ENCODE measurements at regions not wholly inside any gene's neighbourhood (a gene's known extent, or its start where the extent isn't known, plus 50 kb on each side); places are given as distances from the start of the nearest gene placed in this dataset.
A peak's percentile ranks its signal among the peaks of the same experiment; 100 is the strongest.

DNA sequence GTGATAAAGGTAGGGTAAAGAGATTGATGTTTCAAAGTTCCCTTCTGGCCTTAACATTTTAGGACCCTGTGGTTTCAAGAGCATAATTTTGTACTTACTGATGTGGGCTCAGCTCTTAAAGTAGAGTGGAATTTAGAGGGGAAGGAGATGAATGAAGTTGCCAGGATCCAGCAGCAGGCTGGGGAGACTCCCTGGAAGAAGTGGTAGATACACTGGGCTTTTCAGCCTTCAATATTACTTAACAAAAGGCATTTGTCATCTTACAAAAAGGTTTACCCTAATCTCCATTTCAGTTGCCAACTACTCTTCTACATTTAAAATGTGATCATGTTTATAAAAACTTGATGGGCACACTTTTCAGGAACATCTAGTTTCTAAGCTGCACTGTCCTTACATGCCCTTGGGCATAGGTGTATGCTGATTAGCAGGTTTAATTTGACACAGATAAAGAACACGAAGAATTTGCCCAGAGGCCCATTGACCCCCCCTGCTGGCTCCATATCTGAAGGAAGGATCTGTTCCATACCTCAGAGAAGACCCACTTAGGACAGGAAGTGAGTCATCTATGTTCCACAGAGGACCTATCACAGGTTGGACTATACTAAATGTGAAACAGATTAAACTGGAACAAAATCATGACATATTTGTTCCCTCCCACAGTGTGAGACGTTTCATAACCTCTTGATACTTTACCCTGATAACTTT lies 93.0 kb upstream of the LPP start:
- peak; percentile 35 to 52 for DNase-seq (ENCODE audit: low read depth in 2 of 2)

DNA sequence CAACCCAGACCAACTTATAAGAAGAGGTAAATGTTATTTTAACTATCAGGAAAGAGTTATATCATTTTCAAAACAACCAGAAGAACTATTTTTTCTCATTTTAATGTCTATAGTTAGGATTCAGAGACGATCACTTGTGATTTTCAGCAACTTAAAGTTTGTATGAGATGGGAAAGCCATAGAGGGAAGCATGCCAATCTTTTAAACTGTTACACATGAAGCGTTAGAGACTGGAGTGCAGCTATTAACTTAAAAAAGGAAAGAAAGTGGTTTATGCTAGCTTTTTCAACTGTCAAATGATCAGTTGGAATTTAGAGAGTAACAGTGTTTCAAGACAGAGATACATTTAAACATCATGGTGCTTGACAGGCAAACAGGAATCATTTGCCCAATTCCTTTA lies 91.7 kb upstream of the LPP start:
- no peak for DNase-seq (ENCODE audit: low read depth in 2 of 2)

- DNase-seq (ENCODE audit: low read depth in 2 of 2) = no peak
Measured at GRCh38 chr3:188064831-188065493, 89.0 kb upstream of the LPP start.

- DNase-seq (ENCODE audit: low read depth in 2 of 2) = no peak
Measured at GRCh38 chr3:188066141-188066540, 87.8 kb upstream of the LPP start.

DNA sequence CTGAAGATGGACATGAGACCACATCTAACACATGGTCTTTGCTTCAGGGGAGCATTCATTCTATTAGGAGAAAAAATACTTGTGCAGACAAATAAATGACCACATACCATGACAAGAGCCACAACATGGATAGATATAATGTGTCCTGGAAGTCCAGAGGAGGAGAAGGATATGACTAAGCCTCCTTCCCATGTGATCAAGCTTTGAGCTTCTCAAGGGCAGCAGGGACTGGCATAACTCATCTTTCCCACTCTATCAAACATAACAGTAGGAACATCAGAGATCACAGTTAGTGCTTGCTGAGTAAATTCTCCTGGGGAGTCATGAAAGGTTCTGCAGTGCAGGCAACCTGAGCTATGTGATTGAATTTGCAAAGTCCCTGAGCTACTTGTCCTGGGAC lies 86.0 kb upstream of the LPP start:
- no peak for DNase-seq (ENCODE audit: low read depth in 2 of 2)

DNA sequence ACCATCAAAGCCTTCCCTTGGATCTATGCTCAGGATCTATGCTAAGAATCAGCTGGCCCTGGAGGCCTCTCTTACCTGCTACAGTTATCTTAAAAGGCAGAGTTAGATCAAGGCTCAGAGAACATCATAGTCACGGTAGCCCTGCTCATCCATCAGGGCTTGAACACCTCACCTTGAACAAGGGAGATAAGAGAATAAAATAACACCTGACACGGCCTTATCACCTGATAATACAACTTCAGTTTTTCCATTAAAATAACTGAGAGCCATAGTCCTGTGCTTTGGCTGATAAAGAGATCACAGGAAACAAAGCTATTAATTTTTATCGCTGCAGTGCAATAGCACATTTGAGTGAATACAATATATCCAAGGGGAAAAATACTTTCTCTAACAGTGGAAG lies 85.6 kb upstream of the LPP start:
- no peak for DNase-seq (ENCODE audit: low read depth in 2 of 2)

- DNase-seq (ENCODE audit: low read depth in 2 of 2) = no peak
Measured at GRCh38 chr3:188071636-188072035, 82.3 kb upstream of the LPP start.

- DNase-seq (ENCODE audit: low read depth in 2 of 2) = no peak
Measured at GRCh38 chr3:188076176-188076575, 77.8 kb upstream of the LPP start.

GRCh38 chr3:188077160-188077799 lies 76.7 kb upstream of the LPP start:
- no peak for DNase-seq (ENCODE audit: low read depth in 2 of 2)

- no peak for DNase-seq (ENCODE audit: low read depth in 2 of 2)
Measured at GRCh38 chr3:188080091-188080490, 73.9 kb upstream of the LPP start.

DNA sequence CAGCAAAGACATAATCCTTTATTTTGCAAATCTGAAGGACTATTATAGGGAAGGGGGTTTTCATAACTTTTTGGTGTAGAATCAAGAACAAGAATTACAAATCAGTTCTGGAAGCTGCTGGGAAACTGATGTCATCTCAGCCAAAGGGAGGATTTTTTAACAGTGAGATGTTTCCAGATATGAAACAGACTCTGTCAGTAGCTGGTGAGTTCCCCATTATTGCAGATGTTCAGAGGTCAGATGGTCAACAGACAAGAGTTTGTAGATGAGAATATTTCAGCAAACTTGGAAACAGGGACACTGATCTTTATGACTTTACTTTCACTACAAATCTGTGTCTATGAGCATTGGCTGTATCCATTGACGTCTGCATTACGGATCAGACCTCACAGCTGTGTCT lies 71.9 kb upstream of the LPP start:
- no peak for DNase-seq (ENCODE audit: low read depth in 2 of 2)

DNA sequence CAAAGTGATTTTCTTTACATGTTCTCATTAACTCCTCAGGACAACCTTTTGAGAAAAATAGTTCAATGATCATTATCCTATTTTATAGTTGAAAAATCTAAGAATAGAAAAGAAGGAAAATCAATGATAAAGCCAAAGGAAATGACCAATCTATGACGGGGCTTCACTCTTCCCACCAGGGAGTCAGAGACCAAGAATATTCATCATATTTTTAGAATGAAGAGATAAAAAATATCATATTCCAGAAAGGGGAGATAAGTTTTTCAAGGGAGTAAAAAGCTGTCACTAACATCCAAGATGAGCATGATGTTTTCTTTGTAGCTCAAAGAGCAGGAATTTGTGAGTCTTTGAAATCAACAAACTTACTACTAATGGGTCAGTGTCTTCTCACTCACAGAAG lies 71.5 kb upstream of the LPP start:
- DNase-seq (ENCODE audit: low read depth in 2 of 2) = no peak

DNA sequence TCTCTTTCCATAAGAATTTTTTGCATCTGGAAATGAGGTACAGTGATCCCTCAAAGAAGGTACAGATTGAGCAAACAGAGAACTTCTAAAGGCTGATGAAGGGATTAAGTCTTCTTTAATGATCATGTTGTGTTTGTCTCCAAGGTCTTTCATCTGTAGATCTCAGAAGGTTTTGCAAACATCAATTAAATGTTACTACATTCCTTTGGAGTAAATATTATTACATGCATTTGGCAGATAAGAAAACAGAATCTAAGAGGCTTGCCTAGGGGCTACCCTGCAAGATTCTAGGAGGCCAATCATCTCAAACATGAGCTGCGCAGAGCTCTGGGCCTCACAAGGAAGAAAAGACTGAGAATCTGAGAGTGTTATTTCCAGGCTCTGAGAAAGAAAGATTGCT lies 70.9 kb upstream of the LPP start:
- no peak for DNase-seq (ENCODE audit: low read depth in 2 of 2)

DNA sequence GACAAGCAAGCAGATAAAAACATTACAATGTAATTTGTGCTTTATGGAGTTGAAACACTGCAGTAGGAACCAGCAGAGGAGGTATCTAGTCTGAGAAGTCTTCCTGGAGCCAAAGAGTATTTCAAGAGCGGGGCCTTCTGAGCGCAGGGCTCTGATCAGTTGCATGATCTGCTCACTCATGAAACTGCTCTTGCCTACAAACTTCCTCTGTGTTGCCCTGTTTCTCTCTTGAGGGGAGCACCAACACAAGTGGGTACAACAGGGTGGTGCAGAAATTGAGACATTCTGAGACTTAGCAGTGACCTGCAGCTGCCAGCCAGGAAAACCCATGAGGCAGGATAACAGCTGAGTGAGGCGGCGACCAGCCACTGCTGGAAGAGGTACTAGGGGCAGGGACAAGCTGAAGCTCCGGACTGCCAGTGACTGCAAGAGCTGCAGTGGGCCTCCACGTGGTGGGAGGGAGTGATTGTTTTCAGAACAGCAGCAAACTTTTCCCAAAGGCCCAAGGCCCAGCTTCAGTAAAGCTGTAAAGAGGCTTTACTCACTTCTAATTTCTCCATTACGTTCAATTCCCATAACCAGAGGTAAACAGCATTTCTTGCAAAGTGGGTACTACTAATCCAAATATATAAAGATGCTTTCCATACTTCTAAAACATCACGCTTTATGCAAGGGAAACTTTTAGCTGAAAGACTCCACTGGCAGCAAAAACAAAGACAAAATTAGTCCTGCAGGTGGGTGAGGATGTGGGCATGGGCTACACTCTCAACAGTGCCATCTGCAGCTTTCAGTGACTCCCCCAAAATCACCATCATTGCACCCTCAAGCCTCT lies 69.0 kb upstream of the LPP start:
- no peak for DNase-seq (ENCODE audit: low read depth in 2 of 2)

GRCh38 chr3:188085584-188086560 lies 68.1 kb upstream of the LPP start:
- no peak for DNase-seq (ENCODE audit: low read depth in 2 of 2)

DNA sequence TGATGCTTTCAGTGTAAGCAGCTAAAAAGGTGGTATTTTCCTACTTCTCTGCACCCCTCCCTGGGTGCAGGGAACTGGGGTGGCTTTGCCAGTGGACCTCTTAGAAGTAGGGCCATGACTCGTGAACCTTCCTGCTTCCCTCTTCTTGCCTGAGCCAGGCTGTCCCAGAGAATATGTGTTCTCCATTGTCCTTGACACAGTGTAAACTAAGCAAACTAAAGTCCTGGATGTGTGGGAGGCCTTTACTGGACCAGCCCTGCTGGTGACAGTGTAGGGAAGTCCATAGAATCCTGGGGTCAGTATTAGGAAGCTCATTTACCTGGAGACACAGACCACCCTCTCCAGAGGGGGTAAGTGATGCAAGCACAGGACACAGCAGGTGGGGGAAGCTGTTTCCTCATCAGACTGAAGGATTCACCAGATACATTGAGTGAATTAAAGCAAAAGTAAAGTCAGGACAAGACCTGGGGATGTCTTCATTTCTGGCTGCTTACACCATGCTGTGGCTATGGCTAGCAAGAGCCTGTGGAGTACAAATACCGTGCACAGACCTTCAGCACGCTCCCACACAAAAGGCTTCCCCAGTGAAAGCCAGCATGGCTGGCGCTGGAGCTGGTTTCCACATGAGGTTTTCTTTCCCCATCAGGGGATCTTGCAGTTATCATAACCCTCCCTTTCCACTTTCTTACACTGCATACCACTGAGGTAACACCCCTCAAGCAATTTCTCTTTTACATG lies 64.8 kb upstream of the LPP start:
- DNase-seq (ENCODE audit: low read depth in 2 of 2) = no peak

DNA sequence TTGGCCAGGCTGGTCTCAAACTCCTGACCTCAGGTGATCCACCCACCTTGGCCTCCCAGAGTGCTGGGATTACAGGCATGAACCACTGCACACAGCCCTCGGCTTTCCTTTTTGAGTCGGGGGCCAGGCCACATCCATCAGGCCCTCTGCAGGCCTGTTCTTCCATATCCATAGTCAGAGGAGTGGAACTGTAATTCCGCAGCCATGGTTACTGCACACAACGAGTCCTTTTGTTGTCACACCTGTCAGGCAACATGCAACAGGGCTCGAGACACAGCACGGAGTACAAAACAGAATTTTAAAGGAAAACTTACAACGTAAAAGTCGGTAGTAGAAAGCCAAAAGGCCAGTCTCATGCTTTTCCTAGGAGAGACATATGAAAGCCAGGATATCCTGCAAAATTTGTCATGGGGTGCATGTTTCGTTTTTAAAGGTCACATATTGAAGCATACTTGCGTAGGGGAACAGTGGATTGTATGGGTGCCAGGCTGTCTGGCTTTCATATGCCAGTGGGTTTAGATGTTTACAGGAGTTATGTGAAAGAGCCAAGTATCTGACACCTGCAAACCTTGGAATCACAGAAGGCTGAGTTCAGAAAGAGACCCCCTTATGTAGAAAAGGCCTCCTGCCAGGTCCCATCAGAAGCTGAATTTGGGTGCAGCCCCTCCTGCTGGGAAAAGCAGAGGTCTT lies 63.2 kb upstream of the LPP start:
- no peak for DNase-seq (ENCODE audit: low read depth in 2 of 2)

GRCh38 chr3:188091746-188092145 lies 62.2 kb upstream of the LPP start:
- DNase-seq (ENCODE audit: low read depth in 2 of 2) = no peak

DNA sequence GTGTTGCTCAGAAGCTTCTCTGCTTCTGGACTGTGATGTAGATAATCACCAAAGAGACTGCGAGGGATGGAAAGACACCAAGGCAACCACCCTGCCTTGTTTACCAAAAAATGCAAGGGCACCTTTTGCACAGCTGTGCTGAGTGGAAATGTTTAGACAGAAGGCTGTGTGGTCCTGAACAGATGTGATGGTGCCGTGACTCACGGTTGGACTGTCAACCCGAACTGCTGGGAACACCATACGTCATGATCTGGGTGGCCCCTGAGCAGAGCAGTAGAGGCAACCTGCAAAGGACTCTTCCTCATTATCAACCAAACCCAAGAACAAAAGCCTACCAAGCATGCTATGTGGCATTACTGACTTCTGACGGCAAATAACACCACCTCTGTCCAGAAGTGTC lies 61.3 kb upstream of the LPP start:
- peak; percentile 38 to 39 for DNase-seq (ENCODE audit: low read depth in 2 of 2)

- no peak for DNase-seq (ENCODE audit: low read depth in 2 of 2)
Measured at GRCh38 chr3:188095431-188095830, 58.5 kb upstream of the LPP start.

Measured in stimulated activated CD4-positive, alpha-beta T cell treated with anti-CD3 and anti-CD28 coated beads, Interleukin-4, amount 100 ng/mL, for 48 hours (primary cell).